ENCODE measurements at regions not wholly inside any gene's neighbourhood (a gene's known extent, or its start where the extent isn't known, plus 50 kb on each side); places are given as distances from the start of the nearest gene placed in this dataset.

DNA sequence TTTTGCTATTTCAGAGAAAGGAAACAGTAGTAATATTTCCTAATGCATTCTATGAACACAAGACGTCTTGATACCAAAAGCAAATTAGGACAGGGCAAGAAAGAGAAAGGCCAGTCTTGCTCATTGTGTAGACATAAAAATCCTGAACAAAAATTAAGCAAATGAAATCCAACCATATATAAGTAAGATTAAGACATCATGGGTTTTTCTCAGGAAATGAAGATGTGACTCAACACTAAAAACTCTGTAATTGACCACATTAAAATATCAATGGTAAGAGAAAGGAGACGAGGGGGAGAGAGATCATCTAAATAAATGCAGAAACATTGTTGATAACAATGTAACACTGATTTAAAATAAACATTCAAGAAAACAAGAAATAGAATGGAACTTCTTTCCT, 205.4 kb downstream of the SOD2 start:
- TF ChIP-seq, protein P1, sequence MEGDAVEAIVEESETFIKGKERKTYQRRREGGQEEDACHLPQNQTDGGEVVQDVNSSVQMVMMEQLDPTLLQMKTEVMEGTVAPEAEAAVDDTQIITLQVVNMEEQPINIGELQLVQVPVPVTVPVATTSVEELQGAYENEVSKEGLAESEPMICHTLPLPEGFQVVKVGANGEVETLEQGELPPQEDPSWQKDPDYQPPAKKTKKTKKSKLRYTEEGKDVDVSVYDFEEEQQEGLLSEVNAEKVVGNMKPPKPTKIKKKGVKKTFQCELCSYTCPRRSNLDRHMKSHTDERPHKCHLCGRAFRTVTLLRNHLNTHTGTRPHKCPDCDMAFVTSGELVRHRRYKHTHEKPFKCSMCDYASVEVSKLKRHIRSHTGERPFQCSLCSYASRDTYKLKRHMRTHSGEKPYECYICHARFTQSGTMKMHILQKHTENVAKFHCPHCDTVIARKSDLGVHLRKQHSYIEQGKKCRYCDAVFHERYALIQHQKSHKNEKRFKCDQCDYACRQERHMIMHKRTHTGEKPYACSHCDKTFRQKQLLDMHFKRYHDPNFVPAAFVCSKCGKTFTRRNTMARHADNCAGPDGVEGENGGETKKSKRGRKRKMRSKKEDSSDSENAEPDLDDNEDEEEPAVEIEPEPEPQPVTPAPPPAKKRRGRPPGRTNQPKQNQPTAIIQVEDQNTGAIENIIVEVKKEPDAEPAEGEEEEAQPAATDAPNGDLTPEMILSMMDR (conservative IDR thresholded peaks at IDR 0.05 in 1 of 2, IDR thresholded peaks at IDR 0.05 in 1 of 2; ENCODE audit: extremely low read depth in 1 of 2, insufficient read depth in 1 of 2, low read depth in 1 of 2, low read length in 2 of 2) = no peak
- TF ChIP-seq EZH2 (IDR thresholded peaks at IDR 0.05; ENCODE audit: borderline replicate concordance, low read length) = no peak
